ENCODE measurements at regions not wholly inside any gene's neighbourhood (a gene's known extent, or its start where the extent isn't known, plus 50 kb on each side); places are given as distances from the start of the nearest gene placed in this dataset.

GRCh38 chr5:32521481-32521880, 63.9 kb upstream of the SUB1 start (continued):
- TF ChIP-seq RNF2 (IDR thresholded peaks at IDR 0.05; ENCODE audit: borderline replicate concordance, low read depth, low read length, missing control alignments, poor library complexity, severe bottlenecking) = no peak
- no peak for TF ChIP-seq JUN (IDR thresholded peaks at IDR 0.05; ENCODE audit: low read depth, low read length)
- no peak for TF ChIP-seq E2F6 (IDR thresholded peaks at IDR 0.05)
- no peak for TF ChIP-seq BCL11A (IDR thresholded peaks at IDR 0.05; ENCODE audit: low read depth in 2 of 2, low read length in 2 of 2)
- TF ChIP-seq, protein P1, sequence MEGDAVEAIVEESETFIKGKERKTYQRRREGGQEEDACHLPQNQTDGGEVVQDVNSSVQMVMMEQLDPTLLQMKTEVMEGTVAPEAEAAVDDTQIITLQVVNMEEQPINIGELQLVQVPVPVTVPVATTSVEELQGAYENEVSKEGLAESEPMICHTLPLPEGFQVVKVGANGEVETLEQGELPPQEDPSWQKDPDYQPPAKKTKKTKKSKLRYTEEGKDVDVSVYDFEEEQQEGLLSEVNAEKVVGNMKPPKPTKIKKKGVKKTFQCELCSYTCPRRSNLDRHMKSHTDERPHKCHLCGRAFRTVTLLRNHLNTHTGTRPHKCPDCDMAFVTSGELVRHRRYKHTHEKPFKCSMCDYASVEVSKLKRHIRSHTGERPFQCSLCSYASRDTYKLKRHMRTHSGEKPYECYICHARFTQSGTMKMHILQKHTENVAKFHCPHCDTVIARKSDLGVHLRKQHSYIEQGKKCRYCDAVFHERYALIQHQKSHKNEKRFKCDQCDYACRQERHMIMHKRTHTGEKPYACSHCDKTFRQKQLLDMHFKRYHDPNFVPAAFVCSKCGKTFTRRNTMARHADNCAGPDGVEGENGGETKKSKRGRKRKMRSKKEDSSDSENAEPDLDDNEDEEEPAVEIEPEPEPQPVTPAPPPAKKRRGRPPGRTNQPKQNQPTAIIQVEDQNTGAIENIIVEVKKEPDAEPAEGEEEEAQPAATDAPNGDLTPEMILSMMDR (IDR thresholded peaks at IDR 0.05; ENCODE audit: control extremely low read depth in 1 of 3, insufficient read depth in 1 of 3, low read depth in 1 of 3, low read length in 3 of 3) = no peak
